IMR-90 (cell line): ENCODE measurements at regions not wholly inside any gene's neighbourhood (a gene's known extent, or its start where the extent isn't known, plus 50 kb on each side); places are given as distances from the start of the nearest gene placed in this dataset.

ENCODE experiments used
- ATAC-seq: fragments of 200-7000 bp; cut with Tn5 transposase; 2 replicates; pipeline ENCODE4 v1.9.1; 2020; ENCODE audit warnings: low read depth, mild to moderate bottlenecking, moderate library complexity
- BruUV-seq: library from RNA; stranded (reverse); fragments of 400-500 nt; replicated peaks from 2 replicates; lab custom pipeline; 2021; lab: Mats Ljungman, UMichigan
- CTCF ChIA-PET: fragments of 300-600 bp; formaldehyde crosslinking; extraction: SDS; loops from one replicate; lab custom pipeline; 2021; ENCODE audit warnings: antibody characterized with exemption; lab: Yijun Ruan, JAX
- POLR2A ChIA-PET: fragments of 300-600 bp; sonication (Branson Sonifier 250); formaldehyde crosslinking; loops from one replicate; lab custom pipeline; 2022; ENCODE audit warnings: antibody characterized with exemption; ENCODE audit not compliant: unreplicated experiment; lab: Charles Lee
- DNase-seq: peaks from one replicate; pipeline ENCODE4 v3.0.0; 2013
- H2AFZ ChIP-seq: replicated peaks from 2 replicates; pipeline ENCODE3; 2013; ENCODE audit warnings: low read length, mild to moderate bottlenecking; ENCODE audit not compliant: poor library complexity
- H2AK5ac ChIP-seq: 2 replicates; pipeline ENCODE4 v1.6.1; 2013; ENCODE audit warnings: low read depth, low read length, inconsistent platforms
- H2AK9ac ChIP-seq: replicated peaks from 2 replicates; pipeline ENCODE3; 2013; ENCODE audit warnings: mild to moderate bottlenecking, low read depth, low read length, moderate library complexity; ENCODE audit not compliant: poor library complexity
- H2BK120ac ChIP-seq: 2 replicates; pipeline ENCODE4 v1.6.1; 2013; ENCODE audit warnings: low read depth, low read length, inconsistent platforms
- H2BK15ac ChIP-seq: 3 replicates; pipeline ENCODE4 v1.6.1; 2013; ENCODE audit warnings: low read depth, low read length, inconsistent platforms
- H2BK20ac ChIP-seq: 2 replicates; pipeline ENCODE4 v1.6.1; 2013; ENCODE audit warnings: low read depth, mild to moderate bottlenecking, inconsistent platforms, low read length, moderate library complexity
- H2BK5ac ChIP-seq: 2 replicates; pipeline ENCODE4 v1.6.1; 2013; ENCODE audit warnings: mild to moderate bottlenecking, low read depth, low read length, inconsistent platforms; ENCODE audit not compliant: poor library complexity, severe bottlenecking
- H3K14ac ChIP-seq: replicated peaks from 2 replicates; pipeline ENCODE4 v1.6.1; 2013; ENCODE audit warnings: low read depth, low read length, inconsistent platforms
- H3K18ac ChIP-seq: 2 replicates; pipeline ENCODE4 v1.6.1; 2013; ENCODE audit warnings: low read depth, low read length, control low read depth
- H3K23ac ChIP-seq: 2 replicates; pipeline ENCODE4 v1.6.1; 2013; ENCODE audit warnings: low read depth, low read length, inconsistent platforms
- H3K27ac ChIP-seq: 2 replicates; pipeline ENCODE4 v1.5.1; 2013; ENCODE audit warnings: mild to moderate bottlenecking, control low read depth, low read length; ENCODE audit not compliant: insufficient read depth
- H3K27me3 ChIP-seq: 2 replicates; pipeline ENCODE4 v1.6.1; 2013; ENCODE audit warnings: low read length; ENCODE audit not compliant: control insufficient read depth, insufficient read depth
- H3K36me3 ChIP-seq: 2 replicates; pipeline ENCODE4 v1.6.1; 2013; ENCODE audit warnings: low read length, mixed read lengths; ENCODE audit not compliant: control insufficient read depth, insufficient read depth
- H3K4ac ChIP-seq: 2 replicates; pipeline ENCODE4 v1.6.1; 2013; ENCODE audit warnings: low read depth, low read length, inconsistent platforms
- H3K4me1 ChIP-seq: 2 replicates; pipeline ENCODE4 v1.6.1; 2013; ENCODE audit warnings: low read length, mixed read lengths; ENCODE audit not compliant: control insufficient read depth, insufficient read depth
- H3K4me2 ChIP-seq: 2 replicates; pipeline ENCODE4 v1.6.1; 2013; ENCODE audit warnings: low read depth, mild to moderate bottlenecking, control low read depth, low read length, moderate library complexity
- H3K4me3 ChIP-seq: 2 replicates; pipeline ENCODE4 v1.5.1; 2013; ENCODE audit warnings: low read depth, mild to moderate bottlenecking, control low read depth, low read length, moderate library complexity; ENCODE audit not compliant: insufficient read depth
- H3K56ac ChIP-seq: 2 replicates; pipeline ENCODE4 v1.6.1; 2013; ENCODE audit warnings: low read length, inconsistent platforms; ENCODE audit not compliant: insufficient read depth; ENCODE audit errors: extremely low read depth
- H3K79me1 ChIP-seq, 2 experiments: 2 replicates each; pipeline ENCODE4 v1.6.1; 2013; ENCODE audit warnings: low read length in 2 of 2, inconsistent platforms in 1 of 2, low read depth in 1 of 2
- H3K9ac ChIP-seq: 2 replicates; pipeline ENCODE4 v1.6.1; 2013; ENCODE audit warnings: low read depth, low read length, control low read depth
- H3K9me1 ChIP-seq: 2 replicates; pipeline ENCODE4 v1.6.1; 2013; ENCODE audit warnings: low read length, inconsistent platforms; ENCODE audit not compliant: insufficient read depth
- H3K9me3 ChIP-seq: 2 replicates; pipeline ENCODE4 v1.6.1; 2013; ENCODE audit warnings: low read length; ENCODE audit not compliant: control insufficient read depth, insufficient read depth
- H4K20me1 ChIP-seq: 2 replicates; pipeline ENCODE4 v1.6.1; 2013; ENCODE audit warnings: low read length, inconsistent platforms; ENCODE audit not compliant: insufficient read depth
- H4K5ac ChIP-seq: 2 replicates; pipeline ENCODE4 v1.6.1; 2013; ENCODE audit warnings: mild to moderate bottlenecking, low read depth, low read length, control low read depth
- H4K8ac ChIP-seq, 2 experiments: 2 replicates each; pipeline ENCODE4 v1.6.1; 2013; ENCODE audit warnings: low read depth in 2 of 2, low read length in 2 of 2, control low read depth in 1 of 2, inconsistent platforms in 1 of 2
- H4K91ac ChIP-seq: 2 replicates; pipeline ENCODE4 v1.6.1; 2013; ENCODE audit warnings: low read depth, low read length, inconsistent platforms; ENCODE audit not compliant: insufficient read depth
- BHLHE40 ChIP-seq: fragments of 150-350 bp; IDR thresholded peaks from 2 replicates; pipeline ENCODE4 v1.6.1; 2016; ENCODE audit warnings: mild to moderate bottlenecking, low read depth, low read length
- CEBPB ChIP-seq: IDR thresholded peaks from 2 replicates; pipeline ENCODE4 v1.6.1; 2012; ENCODE audit warnings: low read depth, low read length, improper control_type of control experiment
- CHD1 ChIP-seq: IDR thresholded peaks from 2 replicates; pipeline ENCODE4 v1.6.1; 2012; ENCODE audit warnings: low read depth, low read length, improper control_type of control experiment
- FOS ChIP-seq: fragments of 150-350 bp; IDR thresholded peaks from 2 replicates; pipeline ENCODE4 v1.6.1; 2016; ENCODE audit warnings: low read depth, low read length
- MAFK ChIP-seq: IDR thresholded peaks from 2 replicates; pipeline ENCODE4 v1.6.1; 2012; ENCODE audit warnings: low read depth, low read length, improper control_type of control experiment
- MAZ ChIP-seq: IDR thresholded peaks from 2 replicates; pipeline ENCODE4 v1.6.1; 2012; ENCODE audit warnings: low read depth, mild to moderate bottlenecking, low read length, improper control_type of control experiment, moderate library complexity, borderline replicate concordance
- MXI1 ChIP-seq: IDR thresholded peaks from 2 replicates; pipeline ENCODE4 v1.6.1; 2012; ENCODE audit warnings: low read depth, mild to moderate bottlenecking, low read length, moderate library complexity, borderline replicate concordance
- NFE2L2 ChIP-seq: fragments of 150-350 bp; IDR thresholded peaks from 2 replicates; pipeline ENCODE4 v1.6.1; 2016; ENCODE audit warnings: low read depth, mild to moderate bottlenecking, low read length
- POLR2A ChIP-seq: IDR thresholded peaks from 2 replicates; pipeline ENCODE4 v1.6.1; 2012; ENCODE audit warnings: mild to moderate bottlenecking, low read depth, low read length
- RAD21 ChIP-seq: IDR thresholded peaks from 2 replicates; pipeline ENCODE4 v1.6.1; 2012; ENCODE audit warnings: low read length, improper control_type of control experiment
- RCOR1 ChIP-seq: IDR thresholded peaks from 2 replicates; pipeline ENCODE4 v1.6.1; 2012; ENCODE audit warnings: mild to moderate bottlenecking, low read length, improper control_type of control experiment; ENCODE audit not compliant: insufficient replicate concordance
- RFX5 ChIP-seq: IDR thresholded peaks from 2 replicates; pipeline ENCODE4 v1.8.0; 2012; ENCODE audit warnings: low read depth, mild to moderate bottlenecking, low read length, moderate library complexity
- SMC3 ChIP-seq: fragments of 150-350 bp; IDR thresholded peaks from 2 replicates; pipeline ENCODE4 v1.6.1; 2016; ENCODE audit warnings: low read depth, mild to moderate bottlenecking, antibody characterized with exemption, low read length, moderate library complexity
- dilution Hi-C: fragments of 300-500 bp; cut with HindIII; formaldehyde crosslinking; loops from one replicate; pipeline ENCODE4 v1.14.3; 2018; ENCODE audit warnings: low sequenced_read_pairs; ENCODE audit not compliant: unreplicated experiment
- in situ Hi-C: fragments of 300-500 bp; cut with MboI; formaldehyde crosslinking; loops from 3 replicates; pipeline ENCODE4 v1.14.3; 2019; ENCODE audit warnings: low sequenced_read_pairs, inconsistent platforms, mixed read lengths
- intact Hi-C: fragments of 100-400 bp; cut with micrococcal nuclease; formaldehyde crosslinking; loops from 2 replicates; pipeline ENCODE4 v1.10.0; 2022
- TF ChIP-seq, protein P1 (sequence below): fragments of 150-350 bp; IDR thresholded peaks from 2 replicates; pipeline ENCODE4 v1.6.1; 2016; ENCODE audit warnings: low read depth, mild to moderate bottlenecking, low read length, moderate library complexity, borderline replicate concordance
- TF ChIP-seq, protein P2 (sequence below): conservative IDR thresholded peaks from 2 replicates; pipeline ENCODE4 v1.5.1; 2012; ENCODE audit warnings: mild to moderate bottlenecking, low read depth, low read length, improper control_type of control experiment
- TF ChIP-seq, protein P3 (sequence below): fragments of 150-350 bp; IDR thresholded peaks from 2 replicates; pipeline ENCODE4 v1.6.1; 2017; ENCODE audit warnings: mild to moderate bottlenecking, antibody characterized with exemption, low read length, low read depth

DNA sequence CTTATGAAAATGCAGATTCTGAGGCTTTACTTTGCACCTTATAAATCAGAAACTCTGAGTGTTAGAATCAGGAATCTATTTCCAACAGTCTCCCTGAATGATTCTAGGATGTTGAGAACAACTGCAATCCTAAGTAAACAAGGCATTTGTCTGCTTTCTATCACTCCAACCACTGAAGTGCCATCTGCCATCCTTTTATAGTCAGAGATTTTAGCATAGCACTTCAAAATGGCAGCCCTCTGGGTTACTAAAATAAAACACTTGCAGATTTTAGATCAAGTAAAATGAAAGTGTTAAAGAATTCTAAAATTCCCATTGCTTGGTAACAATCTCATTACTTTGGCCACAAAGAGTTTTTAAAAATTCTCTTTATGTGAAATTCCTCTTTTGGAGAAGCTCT lies 258.9 kb downstream of the CD109 start:
- H4K91ac ChIP-seq: no peak overlapping the region
- no peaks in the 10 kb centered on the region for H3K36me3 ChIP-seq
- no peak overlapping the region for H3K14ac ChIP-seq
- H3K4me2 ChIP-seq: no peak overlapping the region
- no peak overlapping the region for H3K23ac ChIP-seq
- intact Hi-C loops (no loop called here), in situ Hi-C loops (no loop called here), dilution Hi-C loops (no loop called here)
- H2BK5ac ChIP-seq: no peak overlapping the region
- H3K4ac ChIP-seq: no peak overlapping the region
- no peak overlapping the region for H2AK9ac ChIP-seq
- no peak overlapping the region for H3K18ac ChIP-seq
- H2BK20ac ChIP-seq: no peak overlapping the region
- H2BK15ac ChIP-seq: no peak overlapping the region
- no peak overlapping the region for H3K9ac ChIP-seq
- ChIA-PET CTCF (no interaction called here), POLR2A (no interaction called here)
- no peak overlapping the region for H2BK120ac ChIP-seq
- H3K79me1 ChIP-seq: no peaks in the 10 kb centered on the region
- H2AFZ ChIP-seq: no peak overlapping the region
- TF ChIP-seq CHD1 (no peak), CEBPB (no peak), RFX5 (no peak), MAZ (no peak), MAFK (no peak), POLR2A (no peak), NFE2L2 (no peak), SMC3 (no peak), RAD21 (no peak), RCOR1 (no peak), FOS (no peak), BHLHE40 (no peak), MXI1 (no peak)
- TF ChIP-seq, protein P1, sequence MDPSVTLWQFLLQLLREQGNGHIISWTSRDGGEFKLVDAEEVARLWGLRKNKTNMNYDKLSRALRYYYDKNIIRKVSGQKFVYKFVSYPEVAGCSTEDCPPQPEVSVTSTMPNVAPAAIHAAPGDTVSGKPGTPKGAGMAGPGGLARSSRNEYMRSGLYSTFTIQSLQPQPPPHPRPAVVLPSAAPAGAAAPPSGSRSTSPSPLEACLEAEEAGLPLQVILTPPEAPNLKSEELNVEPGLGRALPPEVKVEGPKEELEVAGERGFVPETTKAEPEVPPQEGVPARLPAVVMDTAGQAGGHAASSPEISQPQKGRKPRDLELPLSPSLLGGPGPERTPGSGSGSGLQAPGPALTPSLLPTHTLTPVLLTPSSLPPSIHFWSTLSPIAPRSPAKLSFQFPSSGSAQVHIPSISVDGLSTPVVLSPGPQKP: no peak
- TF ChIP-seq, protein P2, sequence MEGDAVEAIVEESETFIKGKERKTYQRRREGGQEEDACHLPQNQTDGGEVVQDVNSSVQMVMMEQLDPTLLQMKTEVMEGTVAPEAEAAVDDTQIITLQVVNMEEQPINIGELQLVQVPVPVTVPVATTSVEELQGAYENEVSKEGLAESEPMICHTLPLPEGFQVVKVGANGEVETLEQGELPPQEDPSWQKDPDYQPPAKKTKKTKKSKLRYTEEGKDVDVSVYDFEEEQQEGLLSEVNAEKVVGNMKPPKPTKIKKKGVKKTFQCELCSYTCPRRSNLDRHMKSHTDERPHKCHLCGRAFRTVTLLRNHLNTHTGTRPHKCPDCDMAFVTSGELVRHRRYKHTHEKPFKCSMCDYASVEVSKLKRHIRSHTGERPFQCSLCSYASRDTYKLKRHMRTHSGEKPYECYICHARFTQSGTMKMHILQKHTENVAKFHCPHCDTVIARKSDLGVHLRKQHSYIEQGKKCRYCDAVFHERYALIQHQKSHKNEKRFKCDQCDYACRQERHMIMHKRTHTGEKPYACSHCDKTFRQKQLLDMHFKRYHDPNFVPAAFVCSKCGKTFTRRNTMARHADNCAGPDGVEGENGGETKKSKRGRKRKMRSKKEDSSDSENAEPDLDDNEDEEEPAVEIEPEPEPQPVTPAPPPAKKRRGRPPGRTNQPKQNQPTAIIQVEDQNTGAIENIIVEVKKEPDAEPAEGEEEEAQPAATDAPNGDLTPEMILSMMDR: no peak
- TF ChIP-seq, protein P3, sequence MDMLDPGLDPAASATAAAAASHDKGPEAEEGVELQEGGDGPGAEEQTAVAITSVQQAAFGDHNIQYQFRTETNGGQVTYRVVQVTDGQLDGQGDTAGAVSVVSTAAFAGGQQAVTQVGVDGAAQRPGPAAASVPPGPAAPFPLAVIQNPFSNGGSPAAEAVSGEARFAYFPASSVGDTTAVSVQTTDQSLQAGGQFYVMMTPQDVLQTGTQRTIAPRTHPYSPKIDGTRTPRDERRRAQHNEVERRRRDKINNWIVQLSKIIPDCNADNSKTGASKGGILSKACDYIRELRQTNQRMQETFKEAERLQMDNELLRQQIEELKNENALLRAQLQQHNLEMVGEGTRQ: no peak
- ATAC-seq (no peak), DNase-seq (no peak)
- H3K4me3 ChIP-seq: no peak overlapping the region
- H3K4me1 ChIP-seq: no peaks in the 10 kb centered on the region
- H4K5ac ChIP-seq: no peak overlapping the region
- no peak overlapping the region for H3K56ac ChIP-seq
- H3K9me1 ChIP-seq: no peaks in the 10 kb centered on the region
- H3K27ac ChIP-seq: no peak overlapping the region
- H3K27me3 ChIP-seq: no peaks in the 10 kb centered on the region
- BruUV-seq: no TSS peak
- H4K8ac ChIP-seq: no peak overlapping the region
- no peaks in the 10 kb centered on the region for H3K9me3 ChIP-seq
- no peak overlapping the region for H2AK5ac ChIP-seq
- H4K20me1 ChIP-seq: no peaks in the 10 kb centered on the region
